GM21529 (cell line): ENCODE measurements at regions not wholly inside any gene's neighbourhood (a gene's known extent, or its start where the extent isn't known, plus 50 kb on each side); places are given as distances from the start of the nearest gene placed in this dataset.
"Not testable (repeated sequence)": the region's sequence is repeated elsewhere in the genome, so short reads cannot be mapped to it uniquely, and the experiment has no call there.

Source experiments
- ATAC-seq: cut with Tn5 transposase; IDR thresholded peaks from one replicate; pipeline ENCODE4 v1.9.1; 2021; ENCODE audit not compliant: unreplicated experiment

GRCh38 chr9:104323967-104324694 lies 179.9 kb upstream of the OR13F1 start:
- ATAC-seq, result not testable (repeated sequence)

DNA sequence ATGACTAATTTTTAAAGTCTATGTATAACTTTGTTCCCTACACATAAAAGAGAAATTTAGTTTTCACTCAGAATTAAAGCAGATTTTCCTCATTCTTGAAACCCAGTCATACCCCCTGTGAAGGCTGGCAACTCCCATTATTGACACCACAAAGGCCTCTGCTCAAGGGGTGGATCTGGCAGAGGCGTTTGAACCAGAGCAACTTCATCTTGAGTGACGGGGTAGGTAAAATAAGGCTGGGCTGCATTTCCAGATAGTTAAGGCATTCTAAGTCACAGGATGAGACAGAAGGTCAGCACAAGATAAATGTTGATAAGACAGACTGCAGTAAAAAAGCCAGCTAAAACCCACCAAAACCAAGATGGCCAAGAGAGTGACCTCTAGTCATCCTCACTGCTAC lies 177.2 kb upstream of the OR13F1 start:
- ATAC-seq, result no peak

GRCh38 chr9:104329245-104329644 lies 174.8 kb upstream of the OR13F1 start:
- ATAC-seq, result no peak

GRCh38 chr9:104330841-104331240 lies 173.2 kb upstream of the OR13F1 start:
- no peak for ATAC-seq

DNA sequence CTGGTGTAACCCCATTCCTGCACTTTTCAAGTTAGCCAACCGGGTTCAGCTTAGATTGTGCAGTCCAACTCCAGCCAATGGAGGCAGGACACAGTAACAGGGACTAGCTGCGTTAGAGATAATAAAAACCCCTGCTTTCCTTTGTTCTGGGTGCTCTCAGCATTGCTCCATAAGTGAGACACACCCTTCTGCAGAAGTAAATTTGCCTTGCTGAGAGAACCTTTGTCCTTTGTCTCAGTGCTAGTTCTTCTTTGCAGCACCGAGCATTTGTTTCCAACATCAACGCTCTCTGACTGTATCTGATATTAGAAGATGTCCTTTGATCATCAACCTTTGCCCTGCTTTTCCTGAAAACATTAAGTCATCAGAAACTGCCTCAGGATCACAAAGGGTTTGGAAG lies 169.5 kb upstream of the OR13F1 start:
- no peak for ATAC-seq

DNA sequence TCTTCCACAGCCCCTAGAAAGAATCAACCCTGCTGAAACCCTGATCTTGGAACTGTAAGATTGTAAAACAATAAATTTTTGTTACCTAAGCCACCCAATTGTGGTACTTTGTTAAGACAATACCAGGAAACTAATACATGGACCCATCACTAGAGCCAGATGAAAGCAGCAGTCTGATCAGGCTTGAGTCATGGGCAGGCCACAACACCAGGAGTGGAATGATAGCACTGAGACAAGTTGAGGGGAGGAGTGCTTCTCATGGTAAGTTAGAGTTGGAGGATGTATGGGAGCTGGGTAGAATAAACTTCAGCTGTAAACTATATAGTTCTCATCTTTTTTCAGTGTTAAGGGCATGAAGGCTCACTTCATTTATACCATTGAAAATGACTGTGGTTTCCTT lies 164.4 kb upstream of the OR13F1 start:
- no peak for ATAC-seq

DNA sequence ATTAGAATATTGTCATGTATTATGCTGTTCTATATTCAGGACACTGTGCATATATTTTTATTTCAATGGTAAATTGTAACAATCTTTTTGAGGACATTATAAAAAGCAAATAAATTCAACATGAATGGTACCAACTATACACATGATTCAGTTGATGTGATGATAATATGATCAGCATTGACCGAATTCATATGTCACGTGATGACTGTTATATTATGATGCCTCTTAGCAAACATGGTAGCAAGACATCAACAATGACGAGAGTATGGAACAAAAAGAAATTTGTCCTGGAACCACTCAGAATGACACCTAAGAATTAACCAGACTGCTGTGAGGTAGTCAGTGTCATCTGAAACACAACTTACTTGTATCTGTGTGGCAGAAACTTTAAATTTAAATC lies 161.5 kb upstream of the OR13F1 start:
- ATAC-seq, result no peak

DNA sequence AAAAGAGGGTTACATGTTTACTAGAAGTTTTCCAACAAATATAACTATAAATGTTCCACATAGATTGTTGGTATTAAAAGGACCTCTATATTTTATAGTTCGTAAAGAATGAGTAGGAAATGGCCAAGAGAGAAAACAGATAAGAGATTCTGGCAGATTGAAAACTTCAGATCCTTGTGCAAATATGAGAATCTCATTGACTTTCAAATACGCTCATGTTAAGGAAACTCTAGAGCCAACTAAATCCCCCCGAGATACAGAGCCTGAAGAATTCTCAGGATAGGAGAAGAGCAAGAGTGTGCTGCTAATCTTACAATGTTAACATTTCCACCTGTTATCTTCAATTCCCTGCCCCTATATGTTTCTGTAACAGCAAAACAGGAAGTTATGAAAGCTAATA lies 159.0 kb upstream of the OR13F1 start:
- no peak for ATAC-seq

- ATAC-seq, result no peak
Measured at GRCh38 chr9:104350541-104350940, 153.5 kb upstream of the OR13F1 start.

- ATAC-seq, result no peak
Measured at GRCh38 chr9:104351726-104352125, 152.3 kb upstream of the OR13F1 start.

DNA sequence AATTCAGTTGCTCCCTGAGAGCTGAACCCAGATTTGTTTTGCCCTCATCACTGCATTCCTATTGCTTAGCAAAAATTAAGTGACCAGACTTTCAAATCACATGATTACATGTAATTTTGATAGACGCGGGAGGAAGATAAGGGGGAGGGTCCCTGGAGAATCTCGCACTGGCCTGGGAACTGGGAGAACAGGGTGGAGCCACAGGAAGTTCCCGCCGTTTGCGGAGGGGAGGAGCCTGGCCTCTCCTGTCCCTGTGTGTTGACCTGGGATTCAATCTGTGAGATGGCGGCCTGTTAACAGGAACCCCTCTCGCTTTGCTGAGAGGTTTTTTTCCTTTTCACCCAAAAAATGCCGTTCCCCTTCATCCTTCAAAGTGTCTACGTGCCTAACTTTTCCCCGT lies 142.9 kb upstream of the OR13F1 start:
- no peak for ATAC-seq

DNA sequence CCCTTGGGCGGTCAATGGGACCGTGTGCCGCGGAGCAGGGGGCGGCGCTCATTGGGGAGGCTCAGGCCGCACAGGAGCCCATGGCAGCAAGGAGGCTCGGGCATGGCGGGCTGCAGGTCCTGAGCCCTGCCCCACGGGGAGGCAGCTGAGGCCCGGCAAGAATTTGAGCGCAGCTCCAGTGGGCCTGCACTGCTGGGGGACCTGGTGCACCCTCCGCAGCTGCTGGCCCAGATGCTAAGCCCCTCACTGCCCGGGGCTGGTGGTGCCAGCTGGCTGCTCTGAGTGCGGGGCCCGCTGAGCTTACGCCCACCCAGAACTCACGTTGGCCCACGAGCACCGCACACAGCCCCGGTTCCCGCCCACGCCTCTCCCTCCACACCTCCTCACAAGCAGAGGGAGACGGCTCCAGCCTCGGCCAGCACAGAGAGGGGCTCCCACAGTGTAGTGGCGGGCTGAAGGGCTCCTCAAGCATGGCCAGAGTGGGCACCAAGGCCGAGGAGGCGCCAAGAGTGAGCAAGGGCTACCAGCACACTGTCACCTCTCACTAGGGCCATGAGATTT lies 141.1 kb upstream of the OR13F1 start:
- no peak for ATAC-seq

- no peak for ATAC-seq
Measured at GRCh38 chr9:104367507-104367906, 136.6 kb upstream of the OR13F1 start.

DNA sequence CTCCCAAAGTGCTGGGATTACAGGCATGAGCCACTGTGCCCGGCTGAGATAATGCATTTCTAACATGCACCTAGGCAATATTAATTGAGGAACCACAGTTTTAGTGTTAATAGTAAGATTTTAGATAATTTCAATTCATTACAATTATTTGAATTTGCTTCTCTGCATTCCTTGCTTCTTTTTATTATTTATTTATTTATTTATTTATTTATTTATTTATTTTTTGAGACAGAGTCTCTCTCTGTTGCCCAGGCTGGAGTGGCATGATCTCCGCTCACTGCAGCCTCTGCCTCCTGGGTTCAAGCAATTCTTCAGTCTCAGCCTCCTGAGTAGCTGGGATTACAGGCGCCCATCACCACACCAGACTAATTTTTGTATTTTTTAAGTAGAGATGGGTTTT lies 135.7 kb upstream of the OR13F1 start:
- not testable (repeated sequence) for ATAC-seq

GRCh38 chr9:104374711-104375110 lies 129.4 kb upstream of the OR13F1 start:
- no peak for ATAC-seq

DNA sequence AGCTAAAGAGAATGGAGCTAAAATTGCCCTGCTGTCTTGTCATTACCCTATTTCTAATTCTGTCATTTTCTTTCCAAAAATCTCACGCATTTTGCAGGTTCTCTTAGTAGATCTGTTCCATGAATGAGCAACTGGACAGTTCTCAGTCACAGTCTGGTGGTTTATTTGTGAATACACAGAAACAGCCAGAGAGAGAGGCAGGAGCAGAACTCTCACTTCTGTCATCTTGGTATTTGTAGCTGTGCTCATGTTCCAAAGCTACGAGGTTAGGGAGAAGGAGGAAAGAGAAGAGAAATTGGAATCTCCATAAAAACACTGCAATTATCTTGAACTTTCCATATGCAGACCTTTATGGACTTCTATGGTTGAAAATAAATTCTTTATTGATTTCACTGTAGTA lies 118.0 kb upstream of the OR13F1 start:
- no peak for ATAC-seq

DNA sequence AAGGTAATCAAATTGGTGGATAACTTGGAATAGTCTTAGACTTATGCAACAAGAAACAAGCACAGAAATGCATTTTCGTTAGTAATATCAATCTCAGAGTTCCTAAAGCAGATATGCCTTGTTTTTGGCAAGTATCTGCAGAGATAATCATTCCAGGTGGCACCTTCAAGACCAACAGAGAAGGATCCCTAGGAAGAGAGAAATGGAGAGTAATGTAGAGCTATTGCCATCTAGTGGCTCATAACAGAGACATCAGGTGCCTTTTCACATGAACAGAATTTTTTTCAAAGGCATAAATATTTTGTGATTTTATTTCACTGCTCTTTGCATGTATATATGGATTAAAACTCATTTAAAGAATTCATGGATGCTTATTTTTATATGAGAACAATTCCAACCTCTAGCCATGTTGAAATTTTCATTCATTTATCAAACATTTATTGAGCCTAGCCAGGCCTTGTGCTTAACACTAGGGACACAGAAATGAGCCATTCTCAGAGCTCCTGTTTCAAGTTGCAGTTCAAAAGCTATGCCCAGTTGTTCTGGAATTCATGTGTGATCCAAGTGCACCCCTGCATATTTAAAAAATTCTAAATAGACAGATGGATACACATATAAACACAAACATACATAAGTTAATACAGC lies 117.5 kb upstream of the OR13F1 start:
- ATAC-seq, result peak; percentile 82

GRCh38 chr9:104388071-104388470 lies 116.0 kb upstream of the OR13F1 start:
- no peak for ATAC-seq

GRCh38 chr9:104389341-104389740 lies 114.7 kb upstream of the OR13F1 start:
- ATAC-seq, result no peak

DNA sequence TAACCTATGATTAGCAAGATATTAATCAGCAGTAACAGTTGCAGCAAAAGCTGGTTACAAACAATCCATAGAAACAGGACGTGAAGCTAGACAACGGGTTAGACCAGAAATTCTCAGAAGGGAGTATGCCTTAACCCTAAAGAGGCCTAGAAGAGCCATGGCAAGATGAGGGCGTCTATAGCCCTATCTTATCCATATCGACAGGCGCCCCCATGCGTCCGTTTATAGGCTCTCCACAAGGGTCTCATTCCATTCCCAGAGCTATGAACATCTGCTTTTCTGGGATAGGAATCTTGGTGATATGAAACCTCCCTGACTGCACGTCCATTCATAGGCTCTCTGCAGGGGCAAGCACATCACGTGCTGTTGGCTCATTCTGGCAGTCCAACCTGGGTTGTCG lies 109.2 kb upstream of the OR13F1 start:
- not testable (repeated sequence) for ATAC-seq

- no peak for ATAC-seq
Measured at GRCh38 chr9:104412238-104412637, 91.8 kb upstream of the OR13F1 start.

DNA sequence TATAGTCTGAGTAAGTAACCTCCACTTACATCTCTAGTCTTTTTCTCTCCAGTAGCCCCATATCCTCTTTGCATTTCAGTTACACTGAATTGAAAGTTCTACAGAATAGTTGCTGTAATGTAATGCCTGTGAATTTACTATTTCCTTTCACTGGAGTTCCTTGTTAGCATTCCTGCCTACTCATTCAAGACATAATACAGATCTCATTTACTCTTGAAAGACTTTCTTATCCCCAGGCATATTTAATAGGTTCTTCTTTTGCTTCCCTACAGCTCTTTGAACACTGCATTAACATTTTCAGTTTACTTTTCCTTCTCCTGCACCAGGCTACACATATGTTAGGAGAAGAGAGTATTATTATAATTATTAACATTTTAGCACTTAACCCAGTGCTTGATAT lies 87.6 kb upstream of the OR13F1 start:
- no peak for ATAC-seq

GRCh38 chr9:104417296-104417695 lies 86.8 kb upstream of the OR13F1 start:
- ATAC-seq, result no peak
